ENCODE measurements at regions not wholly inside any gene's neighbourhood (a gene's known extent, or its start where the extent isn't known, plus 50 kb on each side); places are given as distances from the start of the nearest gene placed in this dataset.

DNA sequence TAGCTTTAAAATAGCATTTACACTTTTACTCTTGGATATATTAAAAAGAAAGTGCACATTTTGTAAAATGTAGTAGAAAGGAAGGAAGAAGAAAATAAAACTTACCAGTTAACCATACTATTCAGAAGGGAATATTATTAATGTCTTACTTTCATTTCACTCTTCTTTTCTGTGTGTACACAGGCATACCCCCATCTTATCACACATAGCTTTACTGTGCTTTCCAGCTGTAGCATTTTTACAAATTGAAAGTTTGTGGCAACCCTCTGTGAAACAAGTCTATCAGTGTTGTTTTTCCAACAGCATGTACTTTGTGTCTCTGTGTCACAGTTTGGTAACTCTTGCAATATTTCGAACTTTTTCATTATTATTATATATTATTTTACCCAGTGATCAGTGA lies 314.5 kb downstream of the UTRN start:
- TF ChIP-seq ELF4 (IDR thresholded peaks at IDR 0.05) (no peak), SP1 (IDR thresholded peaks at IDR 0.05) (no peak), CTBP1 (IDR thresholded peaks at IDR 0.05; ENCODE audit: borderline replicate concordance) (no peak), BHLHE40 (IDR thresholded peaks at IDR 0.05; ENCODE audit: borderline replicate concordance) (no peak), FOXM1 (IDR thresholded peaks at IDR 0.05; ENCODE audit: borderline replicate concordance) (no peak), ARNT (IDR thresholded peaks at IDR 0.05) (no peak), FOXA1 (IDR thresholded peaks at IDR 0.05) (no peak)
- TF ChIP-seq, protein P1, sequence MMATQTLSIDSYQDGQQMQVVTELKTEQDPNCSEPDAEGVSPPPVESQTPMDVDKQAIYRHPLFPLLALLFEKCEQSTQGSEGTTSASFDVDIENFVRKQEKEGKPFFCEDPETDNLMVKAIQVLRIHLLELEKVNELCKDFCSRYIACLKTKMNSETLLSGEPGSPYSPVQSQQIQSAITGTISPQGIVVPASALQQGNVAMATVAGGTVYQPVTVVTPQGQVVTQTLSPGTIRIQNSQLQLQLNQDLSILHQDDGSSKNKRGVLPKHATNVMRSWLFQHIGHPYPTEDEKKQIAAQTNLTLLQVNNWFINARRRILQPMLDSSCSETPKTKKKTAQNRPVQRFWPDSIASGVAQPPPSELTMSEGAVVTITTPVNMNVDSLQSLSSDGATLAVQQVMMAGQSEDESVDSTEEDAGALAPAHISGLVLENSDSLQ (IDR thresholded peaks at IDR 0.05) = no peak
